ENCODE measurements at regions not wholly inside any gene's neighbourhood (a gene's known extent, or its start where the extent isn't known, plus 50 kb on each side); places are given as distances from the start of the nearest gene placed in this dataset.
"Not testable (repeated sequence)": the region's sequence is repeated elsewhere in the genome, so short reads cannot be mapped to it uniquely, and the experiment has no call there.

GRCh38 chr6:58028188-58028587, 710.8 kb downstream of the PRIM2 start:
- TF ChIP-seq CTCF (IDR thresholded peaks at IDR 0.05; ENCODE audit: borderline replicate concordance, extremely low read depth, low read length, poor library complexity, severe bottlenecking); EZH2 (IDR thresholded peaks at IDR 0.05; ENCODE audit: borderline replicate concordance, low read depth, low read length, severe bottlenecking): not testable (repeated sequence)

All from DND-41 (cell line).